ENCODE measurements at regions not wholly inside any gene's neighbourhood (a gene's known extent, or its start where the extent isn't known, plus 50 kb on each side); places are given as distances from the start of the nearest gene placed in this dataset.
A peak's percentile ranks its signal among the peaks of the same experiment; 100 is the strongest.

DNA sequence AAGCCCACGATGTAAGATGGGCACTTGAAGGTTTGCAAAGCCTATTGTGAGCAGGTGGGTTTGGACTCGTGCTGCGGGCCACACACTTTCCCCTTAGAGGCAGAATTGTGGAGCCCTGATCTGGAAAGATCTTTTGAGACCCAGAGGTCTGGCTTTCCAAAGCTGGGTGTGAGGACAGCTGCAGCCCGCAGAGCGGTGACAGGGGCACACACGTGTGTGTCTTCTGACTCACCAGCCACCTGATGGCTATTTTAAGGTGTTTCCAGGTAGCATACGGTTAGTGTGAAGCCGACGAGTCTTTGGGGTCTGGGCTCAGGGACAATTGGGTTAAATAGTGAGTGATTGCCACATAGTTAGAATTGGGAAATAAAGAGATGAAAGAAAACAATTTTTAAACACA is 108.9 kb upstream of the GSE1 start:
- Mint-ChIP-seq H3K9me3 (ENCODE audit: unreplicated experiment) (no peaks in the 10 kb centered on the region), H3K27ac (ENCODE audit: unreplicated experiment) (no peak overlapping the region), H3K4me1 (ENCODE audit: unreplicated experiment) (peaks cover 20% of the 10 kb centered on the region), H3K4me3 (ENCODE audit: unreplicated experiment) (no peak overlapping the region), H3K36me3 (ENCODE audit: low read depth, unreplicated experiment) (no peaks in the 10 kb centered on the region), H3K27me3 (ENCODE audit: unreplicated experiment) (peaks cover 11% of the 10 kb centered on the region)
- TF ChIP-seq, protein P1, sequence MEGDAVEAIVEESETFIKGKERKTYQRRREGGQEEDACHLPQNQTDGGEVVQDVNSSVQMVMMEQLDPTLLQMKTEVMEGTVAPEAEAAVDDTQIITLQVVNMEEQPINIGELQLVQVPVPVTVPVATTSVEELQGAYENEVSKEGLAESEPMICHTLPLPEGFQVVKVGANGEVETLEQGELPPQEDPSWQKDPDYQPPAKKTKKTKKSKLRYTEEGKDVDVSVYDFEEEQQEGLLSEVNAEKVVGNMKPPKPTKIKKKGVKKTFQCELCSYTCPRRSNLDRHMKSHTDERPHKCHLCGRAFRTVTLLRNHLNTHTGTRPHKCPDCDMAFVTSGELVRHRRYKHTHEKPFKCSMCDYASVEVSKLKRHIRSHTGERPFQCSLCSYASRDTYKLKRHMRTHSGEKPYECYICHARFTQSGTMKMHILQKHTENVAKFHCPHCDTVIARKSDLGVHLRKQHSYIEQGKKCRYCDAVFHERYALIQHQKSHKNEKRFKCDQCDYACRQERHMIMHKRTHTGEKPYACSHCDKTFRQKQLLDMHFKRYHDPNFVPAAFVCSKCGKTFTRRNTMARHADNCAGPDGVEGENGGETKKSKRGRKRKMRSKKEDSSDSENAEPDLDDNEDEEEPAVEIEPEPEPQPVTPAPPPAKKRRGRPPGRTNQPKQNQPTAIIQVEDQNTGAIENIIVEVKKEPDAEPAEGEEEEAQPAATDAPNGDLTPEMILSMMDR (IDR thresholded peaks at IDR 0.05; ENCODE audit: unreplicated experiment), result no peak
- DNase-seq (ENCODE audit: low spot score), result no peak

DNA sequence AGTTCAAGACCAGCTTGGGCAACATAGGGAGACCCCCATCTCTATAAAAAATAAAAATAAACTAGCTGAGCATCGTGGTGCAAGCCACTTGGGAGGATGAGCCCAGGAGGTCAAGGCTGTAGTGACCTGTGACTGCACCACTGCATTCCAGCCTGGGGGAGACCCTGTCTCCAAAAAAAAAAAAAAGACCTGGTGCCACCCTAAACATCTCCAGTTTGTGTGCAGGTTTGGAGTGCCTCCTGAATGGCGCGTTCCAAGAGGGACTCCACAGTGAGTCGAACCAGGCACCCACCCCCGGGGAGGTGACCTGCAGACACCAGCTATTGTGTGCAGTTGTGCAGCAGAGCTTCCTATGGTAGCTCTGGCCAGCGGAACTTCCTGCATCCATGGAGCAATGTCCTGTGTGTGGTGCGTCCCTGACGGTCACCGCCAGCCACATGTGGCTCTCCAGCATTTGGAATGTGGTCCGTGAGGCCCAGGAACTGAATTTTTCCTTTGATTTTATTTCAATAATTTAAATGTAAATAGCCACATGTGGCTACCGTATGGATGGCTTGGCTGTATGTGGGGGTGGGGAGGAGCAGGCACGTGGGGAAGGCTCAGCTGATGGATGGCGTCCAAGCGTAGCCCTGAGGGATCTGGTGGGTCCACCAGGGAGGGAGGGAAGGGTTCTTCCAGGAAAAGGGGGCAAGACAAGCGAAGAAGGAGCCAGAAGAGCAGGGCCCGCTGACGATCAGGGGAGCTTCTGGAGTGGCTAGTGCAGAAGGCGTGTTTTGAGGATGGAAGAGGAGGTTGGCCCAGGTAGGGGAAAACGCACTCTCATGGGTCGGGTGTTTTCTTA is 107.1 kb upstream of the GSE1 start:
- H3K4me3 Mint-ChIP-seq (ENCODE audit: unreplicated experiment), result peak overlapping the region; percentile 51
- no peak for DNase-seq (ENCODE audit: low spot score)

DNA sequence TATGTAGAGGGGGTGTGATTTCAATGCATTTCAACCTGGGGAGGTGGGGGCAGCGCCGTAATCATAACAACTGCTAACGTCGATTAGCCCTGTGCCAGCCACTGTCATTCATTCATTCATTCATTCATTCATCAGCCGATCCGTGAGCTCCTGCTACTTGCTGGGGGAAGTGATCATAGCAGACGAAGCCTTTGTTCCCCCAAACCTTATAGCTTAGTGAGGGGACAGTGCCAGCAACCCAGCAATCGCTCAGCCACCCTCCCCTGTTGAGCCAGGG is 106.5 kb upstream of the GSE1 start:
- H3K9me3 Mint-ChIP-seq (ENCODE audit: unreplicated experiment), result no peaks in the 10 kb centered on the region
- TF ChIP-seq, protein P1 (IDR thresholded peaks at IDR 0.05; ENCODE audit: unreplicated experiment), result no peak
- H3K27me3 Mint-ChIP-seq (ENCODE audit: unreplicated experiment), result peaks cover 9% of the 10 kb centered on the region
- no peaks in the 10 kb centered on the region for H3K36me3 Mint-ChIP-seq (ENCODE audit: low read depth, unreplicated experiment)
- DNase-seq (ENCODE audit: low spot score), result no peak
- H3K4me3 Mint-ChIP-seq (ENCODE audit: unreplicated experiment), result peak overlapping the region; percentile 51
- no peak overlapping the region for H3K27ac Mint-ChIP-seq (ENCODE audit: unreplicated experiment)
- peaks cover 14% of the 10 kb centered on the region for H3K4me1 Mint-ChIP-seq (ENCODE audit: unreplicated experiment)

More for the DNA sequence above, 107.1 kb upstream of the GSE1 start:
- TF ChIP-seq, protein P1 (IDR thresholded peaks at IDR 0.05; ENCODE audit: unreplicated experiment), result no peak
- H3K36me3 Mint-ChIP-seq (ENCODE audit: low read depth, unreplicated experiment), result no peaks in the 10 kb centered on the region
- H3K4me1 Mint-ChIP-seq (ENCODE audit: unreplicated experiment), result peaks cover 14% of the 10 kb centered on the region
- no peaks in the 10 kb centered on the region for H3K9me3 Mint-ChIP-seq (ENCODE audit: unreplicated experiment)
- H3K27ac Mint-ChIP-seq (ENCODE audit: unreplicated experiment), result no peak overlapping the region
- peaks cover 7% of the 10 kb centered on the region for H3K27me3 Mint-ChIP-seq (ENCODE audit: unreplicated experiment)

DNA sequence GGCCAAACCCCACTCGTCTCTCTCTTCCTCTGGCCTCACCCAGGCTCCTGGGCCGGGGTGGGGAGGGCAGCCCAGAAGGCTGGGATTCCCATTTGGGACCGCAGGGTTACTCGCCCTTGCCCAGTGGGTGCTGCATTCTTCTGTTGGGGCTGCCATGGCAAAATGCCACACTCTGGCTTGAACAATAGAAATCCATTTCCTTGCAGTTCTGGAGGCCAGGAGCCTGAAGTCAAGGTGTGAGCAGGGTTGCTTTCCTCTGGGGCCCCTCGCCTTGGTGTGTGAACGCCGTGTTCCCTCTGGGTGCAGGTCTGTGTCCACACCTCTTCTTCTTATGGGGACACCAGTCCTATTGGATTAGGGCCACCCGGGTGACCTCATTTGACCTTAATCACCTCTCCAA is 105.8 kb upstream of the GSE1 start:
- H3K27ac Mint-ChIP-seq (ENCODE audit: unreplicated experiment), result no peak overlapping the region
- peaks cover 14% of the 10 kb centered on the region for H3K4me1 Mint-ChIP-seq (ENCODE audit: unreplicated experiment)
- H3K27me3 Mint-ChIP-seq (ENCODE audit: unreplicated experiment), result peaks cover 9% of the 10 kb centered on the region
- TF ChIP-seq, protein P1 (IDR thresholded peaks at IDR 0.05; ENCODE audit: unreplicated experiment), result no peak
- DNase-seq (ENCODE audit: low spot score), result no peak
- no peaks in the 10 kb centered on the region for H3K36me3 Mint-ChIP-seq (ENCODE audit: low read depth, unreplicated experiment)
- H3K4me3 Mint-ChIP-seq (ENCODE audit: unreplicated experiment), result no peak overlapping the region
- H3K9me3 Mint-ChIP-seq (ENCODE audit: unreplicated experiment), result no peaks in the 10 kb centered on the region

DNA sequence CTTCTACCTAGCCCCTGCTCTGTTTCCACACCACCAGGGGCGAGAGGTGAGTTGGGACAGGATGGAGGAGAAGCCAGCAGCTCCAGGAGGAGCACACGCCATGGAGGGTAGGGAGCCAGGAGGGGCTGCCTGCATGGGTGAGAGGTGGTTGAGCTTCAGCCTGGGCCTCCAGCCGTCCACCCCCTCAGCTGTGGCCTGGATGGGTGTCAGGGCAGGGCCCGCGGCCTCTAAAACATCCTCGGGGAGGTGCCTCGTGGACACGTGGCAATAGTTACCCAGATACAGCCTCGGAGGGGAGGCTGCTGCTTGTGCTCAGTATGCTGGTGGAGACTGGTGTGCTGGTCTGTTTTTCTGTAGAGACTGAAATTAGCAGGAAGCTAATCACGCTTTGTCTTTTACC is 104.7 kb upstream of the GSE1 start:
- no peaks in the 10 kb centered on the region for H3K36me3 Mint-ChIP-seq (ENCODE audit: low read depth, unreplicated experiment)
- TF ChIP-seq, protein P1 (IDR thresholded peaks at IDR 0.05; ENCODE audit: unreplicated experiment), result no peak
- peaks cover 7% of the 10 kb centered on the region for H3K27me3 Mint-ChIP-seq (ENCODE audit: unreplicated experiment)
- no peak overlapping the region for H3K4me3 Mint-ChIP-seq (ENCODE audit: unreplicated experiment)
- H3K27ac Mint-ChIP-seq (ENCODE audit: unreplicated experiment), result no peak overlapping the region
- DNase-seq (ENCODE audit: low spot score), result no peak
- H3K4me1 Mint-ChIP-seq (ENCODE audit: unreplicated experiment), result peaks cover 15% of the 10 kb centered on the region
- H3K9me3 Mint-ChIP-seq (ENCODE audit: unreplicated experiment), result no peaks in the 10 kb centered on the region

Measured in endothelial cell (in vitro differentiated cells).